Panc1 (cell line): ENCODE measurements at regions not wholly inside any gene's neighbourhood (a gene's known extent, or its start where the extent isn't known, plus 50 kb on each side); places are given as distances from the start of the nearest gene placed in this dataset.

Experiments
- POLR2AphosphoS5 ChIP-seq: IDR thresholded peaks from 2 replicates; pipeline ENCODE4 v1.6.1; 2012; ENCODE audit warnings: mild to moderate bottlenecking, low read depth, low read length, moderate library complexity
- SIN3A ChIP-seq: IDR thresholded peaks from 2 replicates; pipeline ENCODE4 v1.6.1; 2012; ENCODE audit warnings: low read depth, mild to moderate bottlenecking, low read length, moderate library complexity, borderline replicate concordance; ENCODE audit not compliant: insufficient read depth
- TCF7L2 ChIP-seq: IDR thresholded peaks from 2 replicates; pipeline ENCODE4 v1.6.1; 2011; ENCODE audit warnings: mild to moderate bottlenecking, low read depth, low read length, inconsistent platforms
- TF ChIP-seq, protein P1 (sequence below): fragments of 450-650 bp; IDR thresholded peaks from 2 replicates; pipeline ENCODE4 v1.5.1; 2017; ENCODE audit warnings: mild to moderate bottlenecking
- TF ChIP-seq, protein P2 (sequence below), 2 experiments: IDR thresholded peaks; 2 replicates each; pipeline ENCODE4 v1.6.1; 2011 to 2012; ENCODE audit warnings: low read depth in 2 of 2, control low read depth in 1 of 2, low read length in 1 of 2, mild to moderate bottlenecking in 1 of 2, moderate library complexity in 1 of 2; ENCODE audit not compliant: insufficient read depth in 1 of 2

DNA sequence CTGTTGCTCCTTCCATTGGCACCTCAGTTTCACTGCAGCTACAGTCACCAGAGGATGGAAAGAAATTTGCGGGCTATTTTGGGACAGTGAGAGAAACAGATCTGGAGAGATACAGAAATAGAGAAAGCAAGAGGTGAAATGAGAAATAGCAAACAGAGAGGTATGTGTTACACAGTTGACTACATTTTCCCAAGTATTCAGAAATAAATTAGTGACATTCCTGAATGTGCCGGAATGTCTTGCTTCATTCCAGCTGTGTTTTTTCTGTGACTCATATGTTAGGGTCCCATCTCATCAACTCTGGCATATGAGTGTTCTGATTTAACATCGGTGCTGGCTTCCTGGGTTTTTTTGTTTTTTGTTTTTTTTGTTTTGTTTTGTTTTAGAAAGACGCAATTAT lies 63.8 kb upstream of the ZNF462 start:
- TF ChIP-seq, protein P1, sequence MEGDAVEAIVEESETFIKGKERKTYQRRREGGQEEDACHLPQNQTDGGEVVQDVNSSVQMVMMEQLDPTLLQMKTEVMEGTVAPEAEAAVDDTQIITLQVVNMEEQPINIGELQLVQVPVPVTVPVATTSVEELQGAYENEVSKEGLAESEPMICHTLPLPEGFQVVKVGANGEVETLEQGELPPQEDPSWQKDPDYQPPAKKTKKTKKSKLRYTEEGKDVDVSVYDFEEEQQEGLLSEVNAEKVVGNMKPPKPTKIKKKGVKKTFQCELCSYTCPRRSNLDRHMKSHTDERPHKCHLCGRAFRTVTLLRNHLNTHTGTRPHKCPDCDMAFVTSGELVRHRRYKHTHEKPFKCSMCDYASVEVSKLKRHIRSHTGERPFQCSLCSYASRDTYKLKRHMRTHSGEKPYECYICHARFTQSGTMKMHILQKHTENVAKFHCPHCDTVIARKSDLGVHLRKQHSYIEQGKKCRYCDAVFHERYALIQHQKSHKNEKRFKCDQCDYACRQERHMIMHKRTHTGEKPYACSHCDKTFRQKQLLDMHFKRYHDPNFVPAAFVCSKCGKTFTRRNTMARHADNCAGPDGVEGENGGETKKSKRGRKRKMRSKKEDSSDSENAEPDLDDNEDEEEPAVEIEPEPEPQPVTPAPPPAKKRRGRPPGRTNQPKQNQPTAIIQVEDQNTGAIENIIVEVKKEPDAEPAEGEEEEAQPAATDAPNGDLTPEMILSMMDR = no peak
- TF ChIP-seq POLR2AphosphoS5 (no peak), SIN3A (no peak), TCF7L2 (no peak)
- TF ChIP-seq, protein P2, sequence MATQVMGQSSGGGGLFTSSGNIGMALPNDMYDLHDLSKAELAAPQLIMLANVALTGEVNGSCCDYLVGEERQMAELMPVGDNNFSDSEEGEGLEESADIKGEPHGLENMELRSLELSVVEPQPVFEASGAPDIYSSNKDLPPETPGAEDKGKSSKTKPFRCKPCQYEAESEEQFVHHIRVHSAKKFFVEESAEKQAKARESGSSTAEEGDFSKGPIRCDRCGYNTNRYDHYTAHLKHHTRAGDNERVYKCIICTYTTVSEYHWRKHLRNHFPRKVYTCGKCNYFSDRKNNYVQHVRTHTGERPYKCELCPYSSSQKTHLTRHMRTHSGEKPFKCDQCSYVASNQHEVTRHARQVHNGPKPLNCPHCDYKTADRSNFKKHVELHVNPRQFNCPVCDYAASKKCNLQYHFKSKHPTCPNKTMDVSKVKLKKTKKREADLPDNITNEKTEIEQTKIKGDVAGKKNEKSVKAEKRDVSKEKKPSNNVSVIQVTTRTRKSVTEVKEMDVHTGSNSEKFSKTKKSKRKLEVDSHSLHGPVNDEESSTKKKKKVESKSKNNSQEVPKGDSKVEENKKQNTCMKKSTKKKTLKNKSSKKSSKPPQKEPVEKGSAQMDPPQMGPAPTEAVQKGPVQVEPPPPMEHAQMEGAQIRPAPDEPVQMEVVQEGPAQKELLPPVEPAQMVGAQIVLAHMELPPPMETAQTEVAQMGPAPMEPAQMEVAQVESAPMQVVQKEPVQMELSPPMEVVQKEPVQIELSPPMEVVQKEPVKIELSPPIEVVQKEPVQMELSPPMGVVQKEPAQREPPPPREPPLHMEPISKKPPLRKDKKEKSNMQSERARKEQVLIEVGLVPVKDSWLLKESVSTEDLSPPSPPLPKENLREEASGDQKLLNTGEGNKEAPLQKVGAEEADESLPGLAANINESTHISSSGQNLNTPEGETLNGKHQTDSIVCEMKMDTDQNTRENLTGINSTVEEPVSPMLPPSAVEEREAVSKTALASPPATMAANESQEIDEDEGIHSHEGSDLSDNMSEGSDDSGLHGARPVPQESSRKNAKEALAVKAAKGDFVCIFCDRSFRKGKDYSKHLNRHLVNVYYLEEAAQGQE (IDR thresholded peaks at IDR 0.05; ENCODE audit: insufficient read depth in 1 of 2, low read depth in 2 of 2, low read length in 1 of 2) = no peak
